Stimulated activated CD4-positive, alpha-beta T cell treated with anti-CD3 and anti-CD28 coated beads, Interleukin-12 subunit alpha, Interleukin-12 subunit beta, amount 100 ng/mL, for 48 hours (primary cell): ENCODE measurements at regions not wholly inside any gene's neighbourhood (a gene's known extent, or its start where the extent isn't known, plus 50 kb on each side); places are given as distances from the start of the nearest gene placed in this dataset.

ENCODE experiments used
- DNase-seq, 3 donors: peaks; one replicate each; pipeline ENCODE4 v3.0.0-alpha.2; 2020; ENCODE audit warnings: low read depth in 2 of 3, low spot score in 1 of 3

DNA sequence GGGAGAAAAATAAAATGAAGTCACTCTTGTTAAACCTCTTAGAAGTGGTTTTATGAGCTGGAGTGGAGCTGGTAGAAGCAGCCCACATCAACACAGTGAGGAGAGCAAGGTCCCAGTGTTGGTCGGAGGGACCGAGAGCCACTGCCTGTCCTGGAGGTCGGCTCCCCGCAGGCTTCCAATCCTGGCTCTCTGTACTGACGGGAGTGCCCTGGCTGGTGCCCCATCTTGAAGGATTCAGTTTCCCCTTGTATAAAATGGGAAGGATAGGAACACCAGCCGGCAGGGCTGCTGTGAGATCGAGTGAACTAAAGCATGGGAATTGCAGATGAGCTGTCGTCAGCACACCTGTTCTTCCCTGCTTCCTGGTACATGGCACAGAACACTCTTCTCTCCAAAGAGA, 104.3 kb upstream of the ID2 start:
- DNase-seq: no peak

DNA sequence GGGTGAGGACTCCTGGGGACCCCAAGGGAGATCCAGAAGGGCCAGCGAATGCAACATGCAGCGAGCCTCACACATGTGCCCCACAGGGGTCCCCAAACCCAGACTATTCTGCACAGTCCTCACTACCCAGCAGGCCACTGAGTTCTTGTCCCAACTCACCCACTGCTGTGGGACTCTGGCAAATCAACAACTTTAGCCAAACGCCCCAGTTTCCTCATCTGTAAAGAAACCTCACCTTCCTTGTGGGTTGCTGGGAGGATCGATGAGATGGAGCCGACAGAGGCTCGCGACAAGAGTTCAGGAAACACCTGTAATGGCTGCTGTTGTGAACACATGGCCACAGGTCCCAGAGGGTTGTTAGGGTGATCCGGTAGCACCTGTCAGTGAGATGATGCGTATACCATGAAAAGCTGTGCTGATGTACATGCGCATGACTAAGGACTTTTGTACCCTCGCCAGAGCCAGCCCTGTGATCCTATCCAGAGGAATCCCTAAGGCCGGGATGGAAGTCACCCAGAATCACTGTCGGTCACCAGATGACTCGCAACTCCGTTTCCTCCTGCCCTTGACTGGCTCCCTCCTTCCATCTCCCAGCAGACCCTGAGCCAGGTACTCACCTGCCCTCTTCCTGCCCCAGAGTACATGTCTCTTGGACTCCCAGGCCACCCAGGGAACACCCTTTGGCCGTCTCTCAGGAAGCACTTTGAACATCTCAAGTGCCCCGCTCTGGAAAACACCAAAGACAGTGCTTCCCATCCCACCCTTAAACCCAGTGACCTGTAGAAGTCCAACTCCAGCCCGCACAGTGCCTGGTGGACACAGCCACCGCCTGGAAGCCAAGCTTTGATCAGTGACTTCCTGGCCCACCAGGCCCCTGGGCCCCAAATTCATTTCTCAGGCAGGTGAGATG, 103.3 kb upstream of the ID2 start:
- no peak for DNase-seq

DNA sequence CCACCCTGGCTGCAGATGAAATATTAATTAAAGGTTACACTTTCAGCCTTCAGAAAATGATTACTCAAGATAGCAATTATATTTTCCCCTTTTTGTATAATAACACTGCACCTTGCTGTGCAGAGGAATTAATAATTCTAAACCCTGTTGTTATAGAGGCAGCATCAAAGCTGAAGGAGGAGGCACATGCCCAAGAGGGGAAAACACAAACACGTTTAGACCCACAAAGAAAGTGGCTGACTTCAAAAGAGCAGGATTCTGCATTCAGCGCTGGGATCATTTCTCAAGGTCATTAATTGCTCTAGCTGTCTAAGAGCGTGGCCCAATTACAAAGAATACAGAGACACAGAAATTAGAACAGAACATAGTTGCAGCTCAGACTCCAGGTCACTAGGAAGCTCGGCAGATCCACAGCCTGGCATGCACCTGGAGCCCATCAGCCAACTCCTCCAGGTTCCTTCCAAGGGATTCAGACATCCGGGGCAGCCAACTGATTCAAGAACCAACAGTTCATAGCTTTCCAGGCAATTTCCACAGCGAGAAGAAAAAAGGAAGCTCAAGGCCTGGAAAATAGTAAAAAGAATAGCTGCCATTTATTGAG, 102.3 kb upstream of the ID2 start:
- no peak for DNase-seq

DNA sequence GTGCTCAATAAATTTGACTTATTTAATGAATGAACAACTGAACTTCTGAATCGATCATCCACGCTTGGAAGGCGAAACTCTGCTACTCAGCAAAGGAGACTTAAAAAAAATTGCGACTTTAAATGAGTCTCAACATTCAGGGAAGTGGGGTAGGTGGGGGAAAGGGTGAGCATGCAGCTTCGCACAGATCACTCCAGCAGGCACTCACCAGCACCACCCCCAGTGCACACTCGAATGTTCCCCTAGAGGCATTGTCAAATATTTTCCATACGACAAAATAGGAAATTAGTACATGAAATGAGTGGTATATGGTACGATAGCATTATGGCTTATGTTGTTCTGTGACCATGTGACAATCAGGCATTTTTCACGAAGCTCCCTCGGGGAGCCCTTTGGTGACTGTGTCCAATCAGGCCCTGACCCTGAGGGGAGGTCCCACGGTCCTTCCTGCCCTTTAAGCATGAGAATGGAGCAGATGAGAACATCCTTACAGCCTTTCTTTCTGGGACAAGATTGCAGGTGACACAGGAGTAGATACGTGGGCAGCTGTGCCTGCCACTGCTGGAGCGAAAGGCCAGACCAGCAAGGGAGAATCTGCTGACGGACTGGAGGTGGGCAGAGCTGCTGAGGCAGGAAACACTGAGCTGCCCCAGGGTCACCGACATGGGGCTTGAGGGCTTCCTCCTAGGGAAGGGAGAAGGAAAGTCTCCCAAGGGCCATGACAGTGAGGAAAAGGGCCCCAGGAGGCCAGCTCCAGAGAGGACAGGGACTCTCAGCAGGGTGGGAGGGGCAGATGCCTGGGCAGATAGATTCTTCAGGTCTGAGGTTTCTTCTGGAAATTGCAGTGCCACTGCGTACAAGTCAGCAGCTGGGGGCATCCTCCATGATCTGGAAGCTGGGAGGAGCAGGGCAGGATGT, 101.3 kb upstream of the ID2 start:
- no peak for DNase-seq

DNA sequence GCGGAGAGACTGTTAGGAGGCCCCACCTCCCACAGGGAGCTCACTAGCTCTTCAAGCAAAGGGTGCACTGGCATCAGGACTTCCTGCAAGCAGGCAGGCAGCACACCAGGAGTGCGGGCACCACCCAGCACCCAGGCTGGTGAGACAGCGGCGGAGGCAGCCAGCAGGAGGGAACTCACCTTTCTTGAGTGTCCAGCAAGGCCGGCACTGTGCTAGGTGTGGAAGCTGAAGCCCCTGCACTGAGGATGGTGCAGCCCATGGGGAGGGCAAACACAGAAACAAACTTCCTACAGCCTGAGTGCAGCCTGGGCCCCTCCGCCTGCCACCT, 100.7 kb upstream of the ID2 start:
- no peak for DNase-seq

DNA sequence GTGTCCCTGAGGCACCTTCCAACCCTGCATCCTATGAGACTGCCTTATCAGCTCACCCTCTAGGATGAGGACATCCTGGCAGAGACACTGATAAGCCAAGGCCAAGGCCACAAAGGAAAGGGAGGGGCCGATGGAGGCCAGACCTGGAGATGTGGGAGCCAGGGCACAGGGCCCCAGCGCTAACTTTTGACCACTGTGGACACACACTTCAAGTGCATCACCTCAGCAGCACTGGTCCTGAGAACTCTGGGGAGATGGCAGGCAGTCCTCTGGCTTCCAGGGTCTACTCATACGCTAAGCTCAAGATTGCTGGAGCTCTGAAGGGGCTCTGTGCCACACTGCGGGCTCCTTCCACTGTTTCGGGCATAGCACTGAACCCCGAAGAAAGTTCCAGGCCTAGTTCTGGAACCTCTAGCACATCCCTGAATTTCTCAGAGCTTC, 100.2 kb upstream of the ID2 start:
- no peak for DNase-seq

DNA sequence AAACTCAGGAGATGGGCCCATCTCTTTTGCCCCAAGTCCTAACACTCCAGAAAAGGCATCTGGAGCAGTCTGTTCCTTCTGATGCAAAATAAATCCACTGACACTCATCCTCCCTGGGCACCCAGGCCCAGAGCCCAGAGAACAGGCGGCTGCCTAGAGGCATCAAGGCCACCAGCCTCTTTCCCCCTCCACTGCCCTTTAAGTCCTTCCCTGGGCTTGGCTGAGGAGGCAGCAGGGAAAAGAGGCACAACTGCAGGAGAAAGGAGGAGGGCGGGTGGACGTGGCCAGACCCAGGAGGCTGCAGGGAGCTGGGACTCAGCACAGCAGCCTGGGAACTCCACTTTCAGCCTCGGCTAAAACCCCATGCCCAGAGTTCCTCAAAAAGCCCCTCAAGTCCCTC, 99.7 kb upstream of the ID2 start:
- no peak for DNase-seq

DNA sequence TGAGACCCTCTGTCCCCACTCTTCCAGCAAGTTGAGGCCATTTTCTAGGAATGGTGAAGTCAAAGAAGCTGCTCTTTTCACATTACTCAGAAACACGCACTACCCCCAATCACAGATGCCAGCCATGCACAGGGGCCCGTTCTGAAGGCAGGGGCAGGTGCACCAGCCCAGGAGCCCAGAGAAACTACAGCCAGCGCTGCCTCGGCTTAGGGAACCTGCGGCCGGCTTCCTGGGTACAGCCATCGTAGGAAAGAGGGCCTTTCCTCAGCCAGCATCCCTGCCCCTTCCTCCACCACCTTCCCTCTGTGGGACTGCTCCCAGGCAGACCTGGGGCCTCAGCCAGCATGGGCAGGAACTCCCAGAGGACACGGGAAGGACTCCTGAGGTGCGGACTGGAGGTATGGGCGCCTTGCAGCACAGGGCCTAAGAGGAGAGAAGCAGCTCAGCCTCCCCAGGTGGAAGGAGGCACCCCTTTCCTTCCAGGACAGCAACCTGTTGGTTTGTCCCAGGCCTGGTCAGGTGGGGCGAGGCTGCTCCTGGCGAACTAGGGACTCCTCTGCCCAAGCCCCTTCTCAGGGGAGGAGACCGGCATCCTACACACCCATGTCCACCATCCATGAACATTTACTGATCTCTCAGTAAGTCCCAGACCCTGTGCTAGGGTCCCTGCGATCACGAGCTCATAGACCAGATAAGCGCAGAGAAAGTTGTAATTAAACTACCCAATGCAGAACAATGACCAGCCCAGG, 99.0 kb upstream of the ID2 start:
- DNase-seq: no peak

DNA sequence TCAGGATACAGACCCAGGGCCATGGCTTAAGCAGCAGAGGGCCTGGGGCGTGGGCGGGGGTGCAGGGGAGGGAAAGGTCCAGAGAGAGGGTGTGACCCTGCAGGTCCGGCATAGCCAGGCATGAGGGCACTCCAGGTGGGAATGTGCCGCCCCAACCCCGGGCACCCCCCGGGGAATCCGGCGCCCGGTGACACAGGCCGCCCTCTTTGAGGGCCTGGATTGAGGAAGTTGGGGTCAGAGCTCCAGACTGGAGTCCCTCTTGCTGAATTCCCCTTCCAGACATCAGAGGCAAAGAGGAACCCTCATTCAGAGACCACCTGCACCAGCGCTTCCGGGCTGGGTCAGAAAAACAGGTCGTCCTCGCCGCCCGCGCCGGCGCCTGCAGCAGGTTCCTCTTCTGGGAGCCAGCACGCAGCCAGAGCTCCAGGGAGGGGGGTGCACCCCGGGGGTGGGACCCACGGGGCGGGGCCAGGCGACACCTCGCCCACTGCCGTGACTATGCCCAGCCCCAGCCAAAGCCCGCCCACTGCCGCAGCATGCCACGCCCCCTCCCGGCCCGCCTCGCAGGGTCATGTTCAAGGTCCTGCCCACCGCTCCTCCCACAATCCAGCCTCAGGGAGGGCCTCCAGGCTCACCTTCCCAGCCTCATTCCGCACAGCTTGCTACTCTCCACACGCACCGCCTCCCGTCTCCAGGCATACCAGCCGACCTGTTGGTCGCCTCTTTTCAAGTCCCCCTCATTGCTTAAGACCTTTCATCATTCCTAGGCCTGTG, 98.3 kb upstream of the ID2 start:
- DNase-seq: peak; percentile 71 to 80 (median 75)

DNA sequence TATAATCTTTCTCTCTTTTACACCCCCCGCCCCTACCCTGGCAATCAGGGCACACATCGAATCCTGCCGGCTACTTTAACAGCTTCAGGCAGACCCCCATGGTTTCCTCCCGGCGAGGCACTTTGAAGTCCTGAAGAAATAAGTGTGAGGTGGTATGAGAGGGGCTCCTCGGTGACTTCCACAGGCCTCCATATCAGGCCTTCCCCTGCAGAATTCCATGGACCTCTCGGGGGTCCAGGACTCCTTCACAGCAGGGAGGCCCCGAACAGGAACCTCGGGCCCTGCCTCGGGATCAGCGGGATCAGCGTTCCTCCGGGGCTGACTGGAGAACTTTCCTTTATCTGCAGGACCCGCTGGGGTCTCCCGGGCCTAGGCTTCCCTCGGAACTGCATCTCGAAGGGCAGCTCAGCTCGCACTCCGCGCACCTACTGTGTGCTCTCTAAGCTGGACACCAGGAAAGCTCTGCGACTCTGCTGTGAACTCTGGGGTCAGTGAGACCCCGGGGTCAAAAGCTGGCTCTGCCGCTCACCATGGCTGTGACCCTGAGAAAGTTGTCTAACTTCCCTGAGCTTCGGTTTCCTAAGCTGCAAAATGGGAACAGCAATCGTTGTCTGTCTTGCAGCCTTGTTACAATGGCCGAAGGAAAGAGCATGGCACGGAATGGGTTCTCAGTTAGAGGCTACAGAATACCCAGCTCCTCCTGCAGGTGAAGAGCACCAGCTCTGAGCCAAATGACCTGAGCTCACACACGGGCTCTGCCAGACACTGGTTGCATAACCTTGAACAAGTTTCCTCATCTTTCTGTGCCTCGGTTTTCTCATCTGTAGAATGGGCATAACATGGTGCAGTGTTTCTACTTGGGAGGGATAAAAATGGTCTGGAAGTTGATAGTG, 97.4 kb upstream of the ID2 start:
- no peak for DNase-seq

DNA sequence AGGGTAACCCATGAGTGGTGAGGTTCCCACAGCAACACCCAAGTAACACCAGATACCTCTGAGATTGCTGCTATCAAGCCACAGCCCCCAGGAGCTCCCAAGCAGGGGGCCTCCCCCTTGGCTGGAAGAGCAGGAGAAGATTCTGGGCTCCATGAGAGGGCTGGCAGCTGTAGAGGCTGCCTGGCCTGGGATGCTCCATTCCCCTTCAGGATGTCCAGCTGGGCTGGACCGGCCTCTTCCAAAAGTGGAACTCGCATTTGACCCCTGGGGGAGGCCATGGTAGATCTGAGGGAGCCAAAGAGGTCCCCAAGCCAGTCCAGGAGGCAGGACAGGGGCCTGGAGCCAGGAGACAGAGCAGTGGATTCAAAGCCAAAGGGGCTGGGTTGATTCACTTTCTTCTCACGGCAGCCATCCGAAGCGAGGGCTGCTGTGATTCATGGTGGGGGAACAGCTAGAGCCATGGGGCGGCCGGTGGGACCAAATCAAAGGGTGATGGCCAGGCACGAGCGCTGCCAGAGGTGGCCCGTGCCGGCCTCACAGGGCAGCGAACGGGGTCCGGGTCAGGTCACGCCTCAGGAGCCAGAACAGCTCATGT, 95.3 kb upstream of the ID2 start:
- no peak for DNase-seq

DNA sequence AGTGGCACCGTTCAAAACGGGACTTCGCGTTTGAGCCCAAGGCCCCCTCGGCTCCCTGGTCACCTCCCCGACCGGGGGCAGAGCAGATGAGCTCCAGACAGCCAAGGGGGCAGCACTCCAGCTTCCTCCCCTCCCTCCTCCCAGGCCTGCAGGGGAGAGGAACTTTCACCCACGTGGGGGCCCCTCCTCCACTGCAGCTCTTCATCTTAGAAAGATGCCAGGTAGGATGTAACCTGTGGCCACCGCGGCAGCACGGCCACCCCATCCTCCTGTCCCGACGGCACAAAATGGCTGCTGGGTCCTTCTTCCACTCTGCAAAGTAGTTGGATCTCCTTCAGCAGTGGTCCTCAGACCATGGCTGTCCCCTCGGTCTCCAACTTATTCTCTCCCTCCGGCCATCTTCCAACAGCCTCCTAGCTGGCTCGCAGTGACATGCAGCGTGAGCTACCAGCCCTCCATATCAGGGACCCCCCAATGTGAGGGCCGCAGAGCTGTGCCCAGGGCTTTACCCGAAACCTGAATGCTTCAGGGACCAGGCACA, 94.5 kb upstream of the ID2 start:
- DNase-seq: no peak

DNA sequence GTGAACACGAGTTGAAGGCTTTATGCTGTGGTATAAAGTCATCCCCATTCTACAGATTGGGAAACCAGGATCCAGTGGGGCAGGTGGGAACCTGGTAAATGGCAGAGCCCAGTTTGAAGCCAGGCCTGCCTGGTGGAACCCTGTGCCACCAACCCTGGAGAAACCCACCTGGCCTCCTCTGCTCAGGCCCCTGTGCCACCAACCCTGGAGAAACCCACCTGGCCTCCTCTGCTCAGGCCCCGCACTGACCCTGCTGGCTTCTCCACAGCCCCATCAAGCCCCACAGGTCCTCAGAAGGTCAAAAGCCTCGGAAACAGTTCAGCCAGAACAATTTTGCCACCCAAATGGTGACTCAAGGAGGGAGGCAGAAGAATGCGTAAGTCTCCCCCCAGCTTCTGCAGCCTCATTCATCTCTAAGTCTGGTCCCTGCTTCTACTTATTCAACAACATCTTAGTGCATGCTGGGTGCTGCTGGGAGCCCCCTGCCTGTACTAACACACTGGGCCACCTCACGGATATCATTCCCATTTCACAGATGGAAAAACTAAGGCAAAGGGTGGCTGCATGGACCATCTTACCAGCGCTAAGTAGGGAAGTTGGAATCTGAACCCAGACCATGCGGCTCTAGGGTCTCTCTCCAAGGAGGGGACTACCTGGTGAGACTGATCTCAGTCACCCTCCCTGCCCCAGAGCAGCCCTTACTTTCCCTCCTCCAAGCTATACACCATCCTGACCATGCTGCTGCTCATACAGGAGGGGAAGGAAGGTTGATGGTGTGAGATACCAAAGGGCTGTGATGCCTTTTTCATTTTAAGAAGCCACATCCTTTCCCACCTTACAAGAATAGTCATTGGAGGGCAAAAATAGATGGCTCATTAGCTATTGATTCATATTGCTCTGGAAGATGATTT, 93.7 kb upstream of the ID2 start:
- DNase-seq: no peak

DNA sequence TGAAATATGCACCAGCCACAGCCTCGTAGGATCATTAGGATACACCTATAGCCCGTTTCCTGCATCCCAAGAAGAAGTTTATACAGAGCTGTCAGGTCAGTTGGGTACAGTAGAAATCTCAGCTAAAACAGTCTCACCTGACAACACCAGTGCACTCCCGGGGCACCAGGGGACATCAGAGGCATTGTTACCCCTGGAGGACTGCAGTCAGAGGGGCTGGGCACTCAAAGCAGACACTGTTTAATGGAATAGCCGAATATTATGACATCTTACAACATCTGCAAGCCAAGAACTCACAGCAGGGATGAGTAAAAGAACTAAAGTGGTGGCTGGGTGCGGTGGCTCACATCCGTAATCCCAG, 93.0 kb upstream of the ID2 start:
- no peak for DNase-seq

DNA sequence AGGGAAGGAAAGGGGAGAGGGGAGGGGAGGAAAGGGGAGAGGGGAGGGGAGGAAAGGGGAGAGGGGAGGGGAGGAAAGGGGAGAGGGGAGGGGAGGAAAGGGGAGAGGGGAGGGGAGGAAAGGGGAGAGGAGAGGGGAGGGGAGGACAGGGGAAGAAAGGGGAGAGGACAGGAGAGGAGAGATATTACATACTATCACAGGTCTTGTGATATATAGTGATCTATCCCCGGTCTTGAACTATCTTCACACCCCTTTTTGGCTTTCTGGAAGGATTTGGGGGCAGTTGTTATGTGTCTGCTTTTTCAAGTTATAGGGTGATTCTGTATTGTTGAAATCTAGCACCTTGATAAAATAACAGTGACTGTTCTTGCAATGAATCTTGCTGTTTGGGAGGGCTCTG, 92.1 kb upstream of the ID2 start:
- DNase-seq: no peak

DNA sequence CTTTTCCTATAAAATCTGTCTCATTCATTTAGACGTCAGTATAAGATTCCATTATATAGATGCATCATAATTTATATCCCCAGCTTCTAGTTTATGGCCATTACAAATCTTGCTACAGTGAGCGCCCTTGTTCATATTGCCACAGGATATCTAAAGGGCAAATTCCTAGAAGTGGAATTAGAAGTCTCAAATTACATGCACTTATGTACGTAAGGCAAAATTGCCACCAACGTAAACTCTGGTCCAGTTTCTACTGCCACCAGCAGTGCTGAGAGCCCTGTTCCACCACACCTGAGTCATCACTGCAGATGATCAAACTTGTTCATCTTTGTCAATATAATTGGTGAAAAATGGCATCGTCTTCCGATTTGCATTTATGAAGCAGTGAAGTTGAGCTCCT, 90.9 kb upstream of the ID2 start:
- DNase-seq: no peak

DNA sequence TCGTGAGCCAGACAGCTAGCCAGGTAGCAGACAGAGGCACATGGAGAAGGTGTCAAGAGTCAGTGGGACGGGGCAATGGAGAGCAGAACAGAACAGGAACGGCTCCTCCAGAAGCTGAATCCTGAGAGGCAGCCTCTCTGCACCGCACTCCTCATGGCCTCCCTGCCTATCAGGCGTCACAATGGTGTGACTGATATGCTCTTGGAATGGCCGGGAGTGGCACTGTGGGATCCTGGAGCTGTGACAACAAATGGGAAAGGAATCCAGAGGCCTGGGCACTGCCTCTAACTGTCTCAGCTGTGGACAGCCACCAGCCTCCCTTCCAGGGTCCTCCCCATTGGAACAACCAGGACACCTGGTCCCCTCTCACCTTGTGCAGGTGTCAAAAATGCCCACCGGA, 89.1 kb upstream of the ID2 start:
- no peak for DNase-seq

DNA sequence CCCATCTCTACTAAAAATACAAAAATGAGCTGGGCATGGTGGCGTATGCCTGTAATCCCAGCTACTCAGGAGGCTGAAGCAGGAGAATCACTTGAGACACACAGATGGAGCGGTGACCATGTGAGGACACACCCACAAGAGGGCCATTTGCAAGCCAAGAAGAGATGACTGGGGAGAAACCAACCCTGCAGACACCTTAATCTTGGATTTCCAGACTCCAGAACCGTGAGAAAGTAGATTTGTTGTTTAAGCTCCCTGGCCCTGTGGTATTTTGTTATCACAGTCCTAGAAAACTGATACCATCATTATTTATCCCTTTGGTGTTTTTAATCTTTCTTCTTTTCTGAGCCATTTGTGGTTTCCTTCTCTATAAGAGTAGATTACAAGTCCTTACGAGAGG, 88.6 kb upstream of the ID2 start:
- DNase-seq: no peak
